ENCODE measurements at regions not wholly inside any gene's neighbourhood (a gene's known extent, or its start where the extent isn't known, plus 50 kb on each side); places are given as distances from the start of the nearest gene placed in this dataset.

DNA sequence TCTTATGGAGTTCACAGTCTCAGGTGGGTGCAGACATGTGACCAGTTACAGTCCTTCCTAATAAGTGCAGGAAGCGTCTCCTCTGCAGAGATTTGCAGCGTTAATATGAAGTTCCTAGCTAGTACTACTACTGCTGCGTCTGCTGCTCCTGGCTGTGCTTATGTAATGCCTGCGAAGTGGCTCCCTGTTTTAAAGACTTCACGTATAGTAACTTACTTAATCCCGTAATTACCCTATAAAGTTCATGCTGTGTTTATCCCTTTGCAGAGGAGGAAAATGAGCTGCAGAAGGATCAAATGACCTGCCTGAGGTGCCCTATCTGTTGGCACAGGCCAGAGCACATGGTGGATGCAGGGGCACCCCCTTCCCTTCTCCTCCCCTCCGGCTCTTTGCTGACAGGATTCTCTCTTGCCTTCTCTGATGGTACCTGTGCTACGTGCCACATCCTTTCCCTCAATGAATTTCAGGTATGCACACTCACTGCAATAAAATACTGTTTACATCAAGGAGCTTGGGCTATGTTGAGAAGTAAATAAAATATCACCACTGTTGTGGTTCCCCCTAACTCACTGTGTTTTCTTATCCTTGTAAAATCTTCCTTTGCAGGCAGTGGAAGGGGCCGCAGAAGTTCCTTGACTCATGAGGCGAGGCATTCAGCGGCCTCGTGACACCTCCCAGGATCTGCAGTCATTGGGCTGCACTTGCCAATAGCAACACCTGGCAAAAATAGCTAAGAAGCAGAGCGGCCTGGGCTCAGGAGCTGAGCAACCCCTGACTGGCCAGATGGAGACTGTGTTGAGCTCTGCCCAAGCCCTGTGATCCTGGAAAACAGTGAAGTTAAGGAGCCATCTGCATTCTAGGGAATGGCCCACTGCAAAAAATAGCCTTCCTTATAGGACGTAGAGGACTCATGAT lies 188.9 kb upstream of the ATP10A start (continued):
- no peak for TF ChIP-seq ZNF114 (tag by site-specific recombination; IDR thresholded peaks at IDR 0.05)
- TF ChIP-seq ZNF701 (tag by site-specific recombination; IDR thresholded peaks at IDR 0.05), result no peak
- TF ChIP-seq ZNF366 (tag by site-specific recombination; conservative IDR thresholded peaks at IDR 0.05), result peak; percentile 57; the same call in 1 of the 2 replicates
- TF ChIP-seq ZNF404 (tag by site-specific recombination; IDR thresholded peaks at IDR 0.05), result no peak
- TF ChIP-seq ZNF518A (tag by site-specific recombination; conservative IDR thresholded peaks at IDR 0.05; ENCODE audit: low read depth), result no peak
- peak; percentile 67 for TF ChIP-seq WT1 (tag by site-specific recombination; IDR thresholded peaks at IDR 0.05)
- TF ChIP-seq ZSCAN16 (tag by site-specific recombination; IDR thresholded peaks at IDR 0.05), result no peak
- TF ChIP-seq, protein P1, sequence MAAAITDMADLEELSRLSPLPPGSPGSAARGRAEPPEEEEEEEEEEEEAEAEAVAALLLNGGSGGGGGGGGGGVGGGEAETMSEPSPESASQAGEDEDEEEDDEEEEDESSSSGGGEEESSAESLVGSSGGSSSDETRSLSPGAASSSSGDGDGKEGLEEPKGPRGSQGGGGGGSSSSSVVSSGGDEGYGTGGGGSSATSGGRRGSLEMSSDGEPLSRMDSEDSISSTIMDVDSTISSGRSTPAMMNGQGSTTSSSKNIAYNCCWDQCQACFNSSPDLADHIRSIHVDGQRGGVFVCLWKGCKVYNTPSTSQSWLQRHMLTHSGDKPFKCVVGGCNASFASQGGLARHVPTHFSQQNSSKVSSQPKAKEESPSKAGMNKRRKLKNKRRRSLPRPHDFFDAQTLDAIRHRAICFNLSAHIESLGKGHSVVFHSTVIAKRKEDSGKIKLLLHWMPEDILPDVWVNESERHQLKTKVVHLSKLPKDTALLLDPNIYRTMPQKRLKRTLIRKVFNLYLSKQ (tag by site-specific recombination; IDR thresholded peaks at IDR 0.05; ENCODE audit: borderline replicate concordance), result no peak
- no peak for TF ChIP-seq OVOL3 (tag by site-specific recombination; IDR thresholded peaks at IDR 0.05)
- TF ChIP-seq, protein P2, sequence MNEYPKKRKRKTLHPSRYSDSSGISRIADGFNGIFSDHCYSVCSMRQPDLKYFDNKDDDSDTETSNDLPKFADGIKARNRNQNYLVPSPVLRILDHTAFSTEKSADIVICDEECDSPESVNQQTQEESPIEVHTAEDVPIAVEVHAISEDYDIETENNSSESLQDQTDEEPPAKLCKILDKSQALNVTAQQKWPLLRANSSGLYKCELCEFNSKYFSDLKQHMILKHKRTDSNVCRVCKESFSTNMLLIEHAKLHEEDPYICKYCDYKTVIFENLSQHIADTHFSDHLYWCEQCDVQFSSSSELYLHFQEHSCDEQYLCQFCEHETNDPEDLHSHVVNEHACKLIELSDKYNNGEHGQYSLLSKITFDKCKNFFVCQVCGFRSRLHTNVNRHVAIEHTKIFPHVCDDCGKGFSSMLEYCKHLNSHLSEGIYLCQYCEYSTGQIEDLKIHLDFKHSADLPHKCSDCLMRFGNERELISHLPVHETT (tag by site-specific recombination; IDR thresholded peaks at IDR 0.05), result no peak
- TF ChIP-seq, protein P3, sequence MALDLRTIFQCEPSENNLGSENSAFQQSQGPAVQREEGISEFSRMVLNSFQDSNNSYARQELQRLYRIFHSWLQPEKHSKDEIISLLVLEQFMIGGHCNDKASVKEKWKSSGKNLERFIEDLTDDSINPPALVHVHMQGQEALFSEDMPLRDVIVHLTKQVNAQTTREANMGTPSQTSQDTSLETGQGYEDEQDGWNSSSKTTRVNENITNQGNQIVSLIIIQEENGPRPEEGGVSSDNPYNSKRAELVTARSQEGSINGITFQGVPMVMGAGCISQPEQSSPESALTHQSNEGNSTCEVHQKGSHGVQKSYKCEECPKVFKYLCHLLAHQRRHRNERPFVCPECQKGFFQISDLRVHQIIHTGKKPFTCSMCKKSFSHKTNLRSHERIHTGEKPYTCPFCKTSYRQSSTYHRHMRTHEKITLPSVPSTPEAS (tag by site-specific recombination; IDR thresholded peaks at IDR 0.05), result no peak
- no peak for TF ChIP-seq ZNF830 (tag by site-specific recombination; IDR thresholded peaks at IDR 0.05; ENCODE audit: low read depth)
- TF ChIP-seq ZNF677 (tag by site-specific recombination; IDR thresholded peaks at IDR 0.05), result no peak
- peak; percentile 43 for TF ChIP-seq ZBTB8A (tag by site-specific recombination; IDR thresholded peaks at IDR 0.05)
- peak; percentile 90 for TF ChIP-seq PRDM6 (tag by site-specific recombination; IDR thresholded peaks at IDR 0.05)
- TF ChIP-seq ZNF19 (tag by site-specific recombination; IDR thresholded peaks at IDR 0.05; ENCODE audit: low read depth), result no peak
- no peak for TF ChIP-seq ZNF510 (tag by site-specific recombination; IDR thresholded peaks at IDR 0.05; ENCODE audit: insufficient replicate concordance)
- no peak for TF ChIP-seq ZFP37 (tag by site-specific recombination; IDR thresholded peaks at IDR 0.05)
- TF ChIP-seq, protein P4, sequence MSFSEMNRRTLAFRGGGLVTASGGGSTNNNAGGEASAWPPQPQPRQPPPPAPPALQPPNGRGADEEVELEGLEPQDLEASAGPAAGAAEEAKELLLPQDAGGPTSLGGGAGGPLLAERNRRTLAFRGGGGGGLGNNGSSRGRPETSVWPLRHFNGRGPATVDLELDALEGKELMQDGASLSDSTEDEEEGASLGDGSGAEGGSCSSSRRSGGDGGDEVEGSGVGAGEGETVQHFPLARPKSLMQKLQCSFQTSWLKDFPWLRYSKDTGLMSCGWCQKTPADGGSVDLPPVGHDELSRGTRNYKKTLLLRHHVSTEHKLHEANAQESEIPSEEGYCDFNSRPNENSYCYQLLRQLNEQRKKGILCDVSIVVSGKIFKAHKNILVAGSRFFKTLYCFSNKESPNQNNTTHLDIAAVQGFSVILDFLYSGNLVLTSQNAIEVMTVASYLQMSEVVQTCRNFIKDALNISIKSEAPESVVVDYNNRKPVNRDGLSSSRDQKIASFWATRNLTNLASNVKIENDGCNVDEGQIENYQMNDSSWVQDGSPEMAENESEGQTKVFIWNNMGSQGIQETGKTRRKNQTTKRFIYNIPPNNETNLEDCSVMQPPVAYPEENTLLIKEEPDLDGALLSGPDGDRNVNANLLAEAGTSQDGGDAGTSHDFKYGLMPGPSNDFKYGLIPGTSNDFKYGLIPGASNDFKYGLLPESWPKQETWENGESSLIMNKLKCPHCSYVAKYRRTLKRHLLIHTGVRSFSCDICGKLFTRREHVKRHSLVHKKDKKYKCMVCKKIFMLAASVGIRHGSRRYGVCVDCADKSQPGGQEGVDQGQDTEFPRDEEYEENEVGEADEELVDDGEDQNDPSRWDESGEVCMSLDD (tag by site-specific recombination; IDR thresholded peaks at IDR 0.05), result no peak
- TF ChIP-seq SCRT1 (tag by site-specific recombination; IDR thresholded peaks at IDR 0.05; ENCODE audit: borderline replicate concordance), result no peak
- TF ChIP-seq, protein P5, sequence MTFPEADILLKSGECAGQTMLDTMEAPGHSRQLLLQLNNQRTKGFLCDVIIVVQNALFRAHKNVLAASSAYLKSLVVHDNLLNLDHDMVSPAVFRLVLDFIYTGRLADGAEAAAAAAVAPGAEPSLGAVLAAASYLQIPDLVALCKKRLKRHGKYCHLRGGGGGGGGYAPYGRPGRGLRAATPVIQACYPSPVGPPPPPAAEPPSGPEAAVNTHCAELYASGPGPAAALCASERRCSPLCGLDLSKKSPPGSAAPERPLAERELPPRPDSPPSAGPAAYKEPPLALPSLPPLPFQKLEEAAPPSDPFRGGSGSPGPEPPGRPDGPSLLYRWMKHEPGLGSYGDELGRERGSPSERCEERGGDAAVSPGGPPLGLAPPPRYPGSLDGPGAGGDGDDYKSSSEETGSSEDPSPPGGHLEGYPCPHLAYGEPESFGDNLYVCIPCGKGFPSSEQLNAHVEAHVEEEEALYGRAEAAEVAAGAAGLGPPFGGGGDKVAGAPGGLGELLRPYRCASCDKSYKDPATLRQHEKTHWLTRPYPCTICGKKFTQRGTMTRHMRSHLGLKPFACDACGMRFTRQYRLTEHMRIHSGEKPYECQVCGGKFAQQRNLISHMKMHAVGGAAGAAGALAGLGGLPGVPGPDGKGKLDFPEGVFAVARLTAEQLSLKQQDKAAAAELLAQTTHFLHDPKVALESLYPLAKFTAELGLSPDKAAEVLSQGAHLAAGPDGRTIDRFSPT (tag by site-specific recombination; IDR thresholded peaks at IDR 0.05), result peak; percentile 90
- TF ChIP-seq ZNF146 (tag by site-specific recombination; IDR thresholded peaks at IDR 0.05), result no peak

Measured in HEK293 (cell line).